ENCODE measurements at regions not wholly inside any gene's neighbourhood (a gene's known extent, or its start where the extent isn't known, plus 50 kb on each side); places are given as distances from the start of the nearest gene placed in this dataset.
"Not testable (repeated sequence)": the region's sequence is repeated elsewhere in the genome, so short reads cannot be mapped to it uniquely, and the experiment has no call there.

DNA sequence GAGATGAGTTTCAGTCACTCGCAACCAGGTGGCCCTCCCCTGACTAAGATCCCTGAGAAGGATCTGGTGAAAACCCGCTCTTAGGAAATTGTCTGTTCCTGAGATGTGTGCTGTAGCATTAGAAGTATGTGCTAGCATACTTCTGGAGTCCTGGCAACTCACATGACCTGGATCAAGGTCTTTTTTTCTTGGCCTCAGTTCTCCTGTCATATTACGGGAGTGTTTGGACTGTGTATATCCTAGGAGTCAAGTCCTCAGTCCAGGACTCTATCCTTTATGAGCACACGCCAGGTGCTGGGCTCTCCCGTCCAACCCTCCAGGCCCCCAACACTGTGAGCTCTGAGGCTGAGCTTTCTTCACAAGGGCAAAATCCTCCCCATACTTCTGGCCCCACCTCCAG lies 156.4 kb downstream of the UQCRFS1 start:
- DNase-seq (ENCODE audit: low read depth in 1 of 2, low spot score in 1 of 2), result no peak

DNA sequence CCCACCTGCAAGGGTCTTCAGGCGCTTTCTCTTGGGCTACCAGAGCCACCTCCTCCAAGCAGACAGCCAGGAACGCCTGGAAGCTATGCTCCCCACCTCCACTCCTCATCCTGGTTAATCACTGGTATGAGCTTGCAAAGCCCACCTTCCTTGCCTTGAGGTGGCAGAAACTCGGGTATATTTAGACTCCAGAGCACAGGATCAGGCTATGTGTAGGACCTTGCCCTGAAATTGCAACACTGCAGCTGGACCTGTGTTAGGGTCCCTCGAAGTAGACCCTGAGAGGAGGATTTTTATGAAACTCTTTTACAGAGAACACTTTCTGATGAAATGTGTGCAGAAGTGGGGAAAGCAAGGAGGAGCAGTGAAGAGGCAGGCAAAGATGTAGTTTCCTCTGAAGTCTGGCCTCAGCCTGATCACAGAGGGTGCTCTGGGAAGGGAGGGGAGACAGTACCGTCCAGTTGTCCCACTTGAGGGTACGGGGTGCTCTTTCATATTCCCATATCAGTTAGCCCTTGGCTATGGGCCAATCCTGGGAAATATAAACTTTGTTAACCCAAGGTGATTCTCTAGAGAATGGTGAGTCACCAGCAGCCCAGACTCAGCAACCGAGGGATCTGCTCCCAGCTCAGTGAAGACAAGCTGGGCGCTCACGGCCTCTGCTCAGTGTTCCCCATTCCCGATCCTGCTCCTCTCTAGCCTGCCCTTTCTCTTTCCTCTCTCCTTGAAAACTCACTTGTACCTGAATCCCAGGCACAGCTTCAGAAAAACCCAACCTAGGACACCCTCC lies 157.9 kb downstream of the UQCRFS1 start:
- DNase-seq (ENCODE audit: low read depth in 1 of 2, low spot score in 1 of 2), result no peak

DNA sequence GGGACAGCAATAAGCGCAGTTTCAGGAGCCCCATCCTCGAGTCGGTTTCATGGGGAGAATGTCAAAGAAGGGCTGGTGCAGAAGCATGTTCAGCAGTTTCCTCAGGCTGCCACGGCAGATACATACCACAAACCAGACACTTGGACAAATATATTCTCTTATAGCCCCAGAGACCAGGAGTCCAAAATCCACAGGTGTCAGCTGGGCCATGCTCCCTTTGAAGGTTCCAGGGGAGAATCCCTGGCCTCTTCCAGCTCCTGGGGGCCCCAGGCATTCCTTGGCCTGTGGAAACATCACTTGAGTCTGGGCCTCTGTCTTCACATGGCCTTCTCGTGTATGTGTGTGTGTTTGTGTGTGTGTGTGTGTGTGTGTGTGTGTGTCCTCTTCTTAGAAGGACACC lies 164.1 kb downstream of the UQCRFS1 start:
- DNase-seq (ENCODE audit: low read depth in 1 of 2, low spot score in 1 of 2), result no peak

DNA sequence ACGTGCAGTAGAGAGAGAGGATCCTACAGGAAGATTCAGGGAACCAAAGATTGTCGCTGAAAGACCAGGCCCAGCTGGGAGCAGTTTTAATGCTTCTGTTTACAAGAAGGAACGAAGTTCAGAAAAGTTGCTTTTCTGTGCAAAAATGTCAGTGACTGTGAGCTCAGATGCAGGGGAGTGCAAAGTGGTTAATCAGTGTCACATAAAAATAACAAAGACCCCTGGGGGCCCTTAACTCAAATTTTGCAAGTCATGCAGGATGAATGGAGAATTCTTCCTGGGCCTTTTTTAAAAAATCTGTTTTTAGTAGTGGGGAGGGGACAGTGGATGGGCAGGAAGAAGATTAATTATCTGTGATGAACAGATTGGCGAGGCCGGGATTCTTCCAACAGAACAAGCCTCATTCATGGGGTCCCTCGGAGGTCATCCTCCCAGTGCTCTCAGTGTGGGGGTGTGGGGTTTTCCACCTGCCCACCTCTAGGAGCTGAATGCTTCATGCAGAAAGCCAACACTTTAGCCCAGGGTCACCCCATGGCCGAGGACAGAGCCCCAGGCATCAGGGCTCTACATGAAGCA lies 167.2 kb downstream of the UQCRFS1 start:
- DNase-seq (ENCODE audit: low read depth in 1 of 2, low spot score in 1 of 2), result no peak

DNA sequence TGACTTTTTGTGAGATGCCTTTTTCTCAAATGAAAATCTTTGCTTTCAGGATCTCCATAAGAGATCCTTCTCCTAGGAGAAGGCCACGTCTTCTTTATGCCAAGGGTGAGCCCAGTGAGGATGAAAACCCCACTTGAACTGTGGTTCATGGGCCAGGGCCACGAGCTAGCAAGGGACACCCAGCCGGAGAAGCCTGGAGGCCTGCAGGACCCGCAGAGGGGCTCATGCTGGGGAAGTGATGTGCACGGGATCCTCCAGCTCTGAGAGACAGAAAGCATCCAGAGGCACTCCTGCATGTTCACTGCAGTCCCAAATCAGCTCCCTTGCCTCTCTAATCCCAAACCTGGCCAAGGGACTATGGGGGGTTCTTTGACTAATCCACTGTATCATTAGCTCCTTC lies 168.9 kb downstream of the UQCRFS1 start:
- no peak for DNase-seq (ENCODE audit: low read depth in 1 of 2, low spot score in 1 of 2)

DNA sequence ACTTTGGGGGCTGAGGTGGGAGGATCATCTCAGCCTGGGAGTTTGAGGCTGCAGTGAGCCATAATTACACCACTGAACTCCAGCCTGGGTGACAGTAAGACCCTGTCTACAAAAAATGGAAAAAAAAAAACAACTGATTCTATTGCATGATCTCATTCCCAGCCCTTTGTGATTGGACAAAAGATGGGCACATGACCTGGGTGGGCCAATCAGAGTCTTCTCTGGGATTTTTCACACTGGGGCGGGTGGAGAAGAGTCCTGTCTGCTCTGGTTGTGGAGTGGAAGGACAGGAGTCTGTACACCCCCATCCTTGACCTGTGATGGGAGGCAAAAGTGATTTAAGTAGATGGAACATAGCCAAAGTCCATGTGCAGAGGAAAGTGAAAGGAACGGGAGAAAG lies 170.5 kb downstream of the UQCRFS1 start:
- DNase-seq (ENCODE audit: low read depth in 1 of 2, low spot score in 1 of 2), result no peak

DNA sequence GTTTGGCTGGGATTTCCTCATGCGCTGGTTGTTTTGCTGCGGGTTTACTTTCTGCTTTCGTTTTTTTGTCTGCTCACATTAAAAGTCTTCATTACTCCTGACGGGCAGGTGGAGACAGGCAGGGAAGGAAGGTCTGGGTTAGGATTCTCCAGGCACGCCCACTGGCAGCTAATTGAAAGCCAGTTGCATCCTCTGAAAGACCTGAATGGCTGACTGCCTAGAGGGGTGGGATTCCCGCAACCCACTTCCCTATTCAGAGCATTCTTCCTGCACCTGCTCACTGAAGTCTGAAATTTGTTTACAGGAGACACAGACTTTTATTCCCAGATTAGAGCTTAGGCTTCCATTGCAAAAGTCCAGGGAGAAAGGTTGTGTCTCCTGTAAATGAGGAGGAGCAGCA lies 172.0 kb downstream of the UQCRFS1 start:
- DNase-seq (ENCODE audit: low read depth in 1 of 2, low spot score in 1 of 2), result no peak

DNA sequence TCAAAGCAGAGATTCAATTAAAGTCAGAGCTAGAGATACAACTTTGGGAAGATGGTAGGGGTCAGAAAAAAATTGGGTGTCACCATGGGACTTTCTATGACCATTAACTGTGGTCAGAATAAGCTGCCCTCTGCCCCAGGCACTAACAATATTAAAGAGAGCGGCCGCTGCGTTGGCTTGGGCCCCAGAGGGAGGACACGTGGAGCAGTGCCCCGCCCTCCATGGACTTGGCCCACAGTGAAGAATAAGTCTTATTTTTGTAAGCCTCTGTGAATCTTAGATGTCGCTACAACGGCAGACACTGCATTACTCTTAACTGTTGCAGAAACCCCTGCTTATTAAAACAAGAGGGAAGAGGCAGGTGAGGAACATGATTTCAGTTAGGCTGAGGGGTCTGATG lies 172.7 kb downstream of the UQCRFS1 start:
- DNase-seq (ENCODE audit: low read depth in 1 of 2, low spot score in 1 of 2), result no peak

DNA sequence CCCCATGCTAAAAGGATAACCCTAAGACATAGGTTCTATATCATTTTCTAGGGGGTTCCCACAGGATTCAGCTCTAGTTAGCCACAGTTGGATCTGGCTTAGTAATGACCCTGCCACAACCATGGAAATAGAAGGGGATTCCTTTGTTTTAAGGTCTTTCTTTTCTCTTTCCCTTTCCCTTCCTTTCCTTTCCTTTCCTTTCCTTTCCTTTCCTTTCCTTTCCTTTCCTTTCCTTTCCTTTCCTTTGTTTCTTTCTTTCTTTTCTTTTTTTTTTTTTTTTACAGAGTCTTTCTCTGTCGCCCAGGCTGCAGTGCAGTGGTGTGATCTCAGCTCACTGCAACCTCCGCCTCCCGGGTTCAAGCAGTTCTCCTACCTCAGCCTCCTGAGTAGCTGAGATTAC lies 173.9 kb downstream of the UQCRFS1 start:
- DNase-seq (ENCODE audit: low read depth in 1 of 2, low spot score in 1 of 2), result not testable (repeated sequence)

DNA sequence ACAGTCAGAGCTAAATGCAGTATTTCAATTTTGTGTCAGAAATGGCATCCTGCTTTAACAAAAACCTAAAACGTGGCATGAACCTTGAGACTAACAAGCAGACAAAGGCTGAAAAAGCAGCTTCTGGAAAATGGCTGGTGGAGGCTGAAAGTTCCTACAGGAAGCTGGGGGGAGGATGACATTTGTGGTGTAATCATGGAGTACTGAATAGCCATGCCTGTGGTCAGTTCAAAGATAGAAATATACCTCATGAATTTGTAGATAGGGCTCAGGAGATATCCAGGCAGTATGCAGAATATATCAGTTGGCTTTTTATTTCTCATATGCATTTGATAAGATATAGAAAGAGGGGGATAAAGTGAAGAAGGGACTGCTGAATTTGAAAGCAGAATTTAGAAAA lies 181.7 kb downstream of the UQCRFS1 start:
- no peak for DNase-seq (ENCODE audit: low read depth in 1 of 2, low spot score in 1 of 2)

DNA sequence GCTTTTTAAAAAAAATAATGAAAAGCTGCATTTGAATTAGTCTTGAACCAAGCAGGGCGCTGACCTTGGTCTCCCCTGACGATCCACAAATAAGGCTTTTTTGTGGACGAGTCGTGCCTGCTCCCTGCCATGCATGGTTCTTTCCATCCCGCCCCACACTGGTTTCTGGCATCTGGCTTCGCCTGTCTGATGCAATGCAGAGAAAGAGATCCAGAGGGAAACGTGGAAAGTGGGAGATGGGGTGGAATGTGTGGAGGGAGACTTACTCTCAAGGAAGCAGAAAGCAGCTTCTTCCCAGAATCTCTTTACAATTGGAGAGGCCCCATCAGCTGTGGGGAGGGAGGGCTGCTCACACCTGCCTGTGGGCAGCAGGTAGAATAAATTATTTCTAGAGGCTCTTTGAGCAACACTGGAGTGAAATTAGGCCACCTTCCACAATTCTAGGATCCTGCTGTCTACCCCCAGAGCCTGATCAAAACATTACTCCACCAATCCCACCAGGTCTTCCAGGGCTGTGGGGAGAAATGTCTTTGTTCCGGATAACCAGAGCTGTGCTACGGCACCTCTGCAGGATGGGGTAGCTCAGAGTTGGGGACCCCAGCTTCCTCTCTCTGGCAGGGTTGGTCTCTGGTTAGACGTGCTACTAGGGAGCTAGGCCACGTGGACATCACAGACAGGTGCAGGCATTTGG lies 183.5 kb downstream of the UQCRFS1 start:
- no peak for DNase-seq (ENCODE audit: low read depth in 1 of 2, low spot score in 1 of 2)

DNA sequence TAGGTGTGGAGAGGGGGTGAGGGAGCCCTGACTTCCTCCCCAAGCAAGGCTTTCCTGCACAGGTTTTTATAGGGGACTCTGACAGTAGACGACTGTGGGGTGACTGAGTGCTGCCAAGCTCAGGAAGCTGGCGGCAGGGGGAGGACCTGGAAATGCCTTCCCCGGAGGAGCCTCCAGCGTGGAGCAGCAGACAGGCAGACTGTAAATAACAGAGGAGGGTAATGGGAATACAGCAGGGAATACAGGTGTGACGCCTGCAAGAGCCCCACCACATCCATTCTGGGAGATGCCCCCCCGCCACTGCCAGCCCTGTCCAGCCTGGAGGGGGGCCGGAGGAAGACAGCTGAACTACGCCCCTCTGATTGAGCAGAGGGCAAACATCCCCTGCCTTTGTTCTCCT lies 190.4 kb downstream of the UQCRFS1 start:
- DNase-seq (ENCODE audit: low read depth in 1 of 2, low spot score in 1 of 2), result no peak

DNA sequence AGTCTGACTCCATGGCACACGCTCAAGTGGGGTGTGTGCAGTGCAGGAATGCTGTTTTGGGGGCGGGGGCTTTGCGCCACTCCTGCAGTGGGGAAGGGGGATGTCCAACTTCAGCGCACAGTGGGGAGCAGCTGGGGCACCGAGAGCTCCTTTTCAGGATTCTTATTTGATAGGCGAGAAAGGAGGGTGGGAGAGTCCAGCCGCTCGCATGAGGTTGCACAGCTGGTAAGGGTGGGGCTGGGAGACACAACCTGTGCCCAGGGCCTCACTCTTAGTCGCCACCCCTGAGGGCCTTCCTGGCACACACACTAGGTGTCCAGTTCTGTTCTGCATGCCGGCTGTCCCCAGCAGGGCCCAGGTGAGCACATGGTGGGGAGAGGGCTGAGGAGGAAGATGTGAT lies 190.8 kb downstream of the UQCRFS1 start:
- DNase-seq (ENCODE audit: low read depth in 1 of 2, low spot score in 1 of 2), result no peak

DNA sequence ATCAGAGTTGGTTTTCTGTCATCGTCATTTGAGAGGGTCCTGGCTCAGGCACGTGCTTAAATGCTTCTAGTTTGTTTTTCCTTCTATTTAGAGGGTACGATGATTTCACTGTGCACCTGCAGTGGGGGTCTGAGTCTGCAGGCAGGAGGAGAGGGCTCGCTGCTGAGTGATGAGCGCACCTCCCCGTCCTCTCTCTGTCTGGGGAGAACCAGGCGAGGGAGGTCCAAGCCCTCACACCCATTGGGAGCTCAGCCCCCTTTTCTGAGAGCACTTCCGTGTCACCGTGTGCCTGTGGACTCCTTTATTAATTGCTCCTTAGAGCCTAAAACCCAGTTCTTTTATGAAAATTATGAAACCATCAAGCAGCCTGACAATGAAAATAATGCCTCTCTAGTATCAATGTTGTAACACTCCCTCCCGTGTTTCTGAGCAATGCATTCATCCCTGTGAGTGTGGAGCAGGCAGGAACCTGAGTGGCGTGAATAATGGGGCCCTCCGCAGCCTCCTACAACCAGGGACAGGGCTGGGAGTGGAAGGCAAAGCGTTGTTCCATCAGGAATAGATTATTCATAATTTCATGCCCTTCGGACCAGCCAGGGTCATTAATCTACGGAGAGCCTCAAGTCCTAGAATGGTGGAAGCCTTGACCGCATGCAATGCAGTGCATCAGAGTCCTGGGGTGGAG lies 191.6 kb downstream of the UQCRFS1 start:
- DNase-seq (ENCODE audit: low read depth in 1 of 2, low spot score in 1 of 2), result no peak

DNA sequence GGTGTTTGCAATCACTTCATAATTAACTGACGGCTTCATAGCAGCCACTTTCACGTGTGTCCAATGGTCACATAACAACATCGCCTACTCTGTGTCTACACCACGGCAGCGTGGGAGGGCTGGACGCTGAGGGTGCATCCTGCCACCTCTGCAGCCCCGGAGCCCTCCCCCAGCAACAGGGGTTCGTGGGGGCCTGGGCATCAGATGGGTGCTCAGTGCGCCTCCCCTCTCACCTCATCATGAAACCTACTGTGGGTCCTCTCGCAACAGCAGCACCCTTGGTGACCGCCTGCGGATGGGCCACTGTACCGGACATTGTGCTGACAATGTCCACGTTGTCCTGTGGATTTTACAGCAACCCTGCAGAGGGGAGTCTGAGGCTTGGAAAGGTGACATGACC lies 193.5 kb downstream of the UQCRFS1 start:
- no peak for DNase-seq (ENCODE audit: low read depth in 1 of 2, low spot score in 1 of 2)

DNA sequence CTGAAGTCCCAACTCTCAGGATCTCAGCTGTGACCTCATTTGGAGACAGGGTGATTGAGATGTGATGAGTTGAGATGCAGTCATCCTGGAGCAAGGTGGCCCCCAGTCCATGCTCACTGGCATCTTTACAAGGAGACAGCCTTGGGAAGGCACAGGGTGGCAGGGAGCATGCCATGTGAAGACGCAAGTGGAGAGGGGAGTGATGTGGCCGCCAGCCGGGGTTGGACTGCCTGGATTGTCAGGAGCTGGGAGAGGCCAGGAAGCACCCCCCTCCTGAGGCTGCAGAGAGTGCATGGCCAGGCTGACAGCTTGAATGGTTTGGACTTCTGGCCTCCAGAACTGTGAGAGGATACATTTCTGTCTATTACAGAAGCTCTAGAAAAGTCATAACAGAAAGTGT lies 194.4 kb downstream of the UQCRFS1 start:
- no peak for DNase-seq (ENCODE audit: low read depth in 1 of 2, low spot score in 1 of 2)

DNA sequence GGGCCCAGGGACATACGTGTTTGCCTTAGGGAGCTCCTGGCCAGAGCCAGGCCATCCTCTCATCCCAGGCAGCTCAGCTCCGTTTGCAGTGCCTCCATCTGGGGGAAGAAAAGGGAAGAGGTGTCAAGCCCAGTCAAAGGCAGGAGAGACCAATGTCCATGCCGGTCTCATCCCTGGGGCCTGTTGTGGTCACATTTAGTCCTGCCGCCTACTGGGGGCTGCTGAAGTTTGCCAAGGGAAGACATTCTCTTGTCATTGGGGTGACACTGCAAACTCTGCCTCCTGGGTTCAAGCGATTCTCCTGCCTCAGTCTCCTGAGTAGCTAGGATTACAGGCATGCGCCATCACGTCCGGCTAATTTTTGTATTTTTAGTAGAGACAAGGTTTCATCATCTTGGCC lies 195.2 kb downstream of the UQCRFS1 start:
- no peak for DNase-seq (ENCODE audit: low read depth in 1 of 2, low spot score in 1 of 2)

DNA sequence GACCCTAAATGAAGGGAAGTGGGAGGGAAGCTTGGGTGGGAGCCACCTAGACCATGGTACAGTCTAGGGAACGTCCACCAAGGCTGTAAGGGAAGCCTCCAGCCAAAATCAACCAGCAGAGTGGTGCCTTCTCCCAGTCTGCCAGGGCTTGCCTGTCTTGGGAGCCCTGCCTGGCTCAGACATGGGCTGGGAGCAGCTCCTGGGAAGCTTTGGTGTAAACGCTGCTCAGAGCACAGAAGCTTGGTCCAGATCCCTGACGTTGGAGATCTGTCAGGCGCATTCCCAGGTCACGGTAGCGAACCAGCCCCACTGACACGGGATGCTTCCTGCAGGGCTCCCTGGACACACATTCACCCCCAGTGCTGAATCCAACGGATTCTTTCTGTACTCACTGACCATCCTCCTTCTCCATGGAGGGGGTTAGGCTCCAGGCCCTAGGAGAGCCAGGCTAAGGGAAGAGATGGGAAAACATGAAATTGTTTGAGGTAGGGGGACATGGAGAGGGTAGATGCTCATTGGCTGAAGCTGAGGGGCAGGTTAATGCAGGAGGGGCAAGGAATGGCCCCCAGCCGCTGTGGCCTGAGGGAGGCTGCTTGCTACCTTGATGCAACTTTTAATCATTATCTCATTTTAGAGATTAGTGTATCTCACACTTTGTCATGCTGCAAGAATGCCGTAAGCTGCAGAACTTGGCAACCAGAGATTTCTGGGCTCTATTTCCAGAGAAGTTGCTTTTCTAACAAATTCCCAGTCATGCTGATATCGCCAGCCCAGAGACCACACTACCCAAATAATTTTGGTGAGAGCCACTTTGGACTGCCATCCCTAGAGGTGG lies 195.8 kb downstream of the UQCRFS1 start:
- no peak for DNase-seq (ENCODE audit: low read depth in 1 of 2, low spot score in 1 of 2)

DNA sequence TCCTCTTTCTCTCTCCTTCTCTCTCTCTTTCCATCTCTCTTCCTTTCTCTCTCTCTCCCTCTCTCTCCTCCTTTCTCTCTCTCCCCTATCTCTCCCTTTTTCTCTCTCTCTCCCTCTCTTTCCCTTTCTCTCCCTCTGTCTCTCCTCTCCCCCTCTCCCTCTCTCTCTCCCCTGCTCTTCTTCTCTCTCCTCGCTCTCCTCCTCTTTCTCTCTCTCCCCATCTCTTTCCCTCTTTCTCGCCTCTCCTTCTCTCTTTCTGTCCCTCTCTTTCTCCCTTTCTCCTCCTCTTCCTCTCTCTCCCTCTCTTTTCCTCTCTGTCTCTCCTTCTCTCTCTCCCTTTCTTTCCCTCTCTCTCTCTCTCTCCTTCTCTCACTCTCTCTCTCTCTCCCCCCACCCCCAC lies 196.6 kb downstream of the UQCRFS1 start:
- DNase-seq (ENCODE audit: low read depth in 1 of 2, low spot score in 1 of 2), result no peak

DNA sequence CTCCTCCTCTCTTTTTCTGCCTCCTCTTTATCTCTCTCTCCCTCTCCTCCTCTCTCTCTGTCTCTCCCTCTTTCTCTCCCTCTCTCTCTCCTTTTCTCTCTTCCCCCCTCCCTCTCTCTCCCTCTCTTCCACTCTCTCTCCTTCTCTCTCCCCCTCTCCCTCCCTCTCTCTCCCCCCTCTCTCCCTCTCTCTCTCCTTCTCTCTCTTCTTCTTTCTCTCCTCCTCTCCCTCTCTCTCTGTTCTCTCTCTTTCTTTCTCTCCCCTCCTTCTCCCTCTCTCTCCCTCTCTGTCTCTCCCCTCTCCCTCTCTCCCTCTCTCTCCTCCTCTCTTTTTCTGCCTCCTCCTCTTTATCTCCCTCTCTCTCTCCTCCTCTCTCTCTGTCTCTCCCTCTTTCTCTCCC lies 197.4 kb downstream of the UQCRFS1 start:
- DNase-seq (ENCODE audit: low read depth in 1 of 2, low spot score in 1 of 2), result no peak

DNA sequence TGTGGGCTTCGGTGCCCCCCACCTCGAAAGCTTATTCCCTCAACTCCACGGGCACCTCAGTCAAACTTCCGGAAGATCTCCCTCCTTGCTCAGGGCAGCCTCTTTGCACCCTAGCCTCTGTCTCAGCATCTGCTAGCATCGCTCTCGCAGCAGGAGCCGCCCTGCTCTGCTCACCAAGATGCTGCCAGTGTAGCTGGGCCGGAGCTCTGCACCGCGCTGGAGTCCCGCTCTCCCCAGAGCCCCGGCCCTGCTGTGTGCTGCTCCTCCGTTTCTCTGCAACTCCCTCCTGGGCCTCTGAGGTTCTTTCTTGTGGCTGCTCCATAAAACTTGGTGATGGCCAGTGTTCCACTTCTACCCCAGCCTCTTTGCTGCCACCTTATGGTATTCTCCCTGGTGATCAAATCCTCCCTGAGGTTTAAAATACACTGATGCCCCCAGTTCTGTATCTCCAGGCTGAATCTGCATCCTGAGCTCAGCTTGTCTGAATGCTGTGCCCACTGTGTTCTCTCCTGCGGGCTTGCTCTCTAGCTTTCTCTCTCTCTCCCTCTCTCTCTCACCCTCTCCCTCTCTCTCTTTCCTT lies 198.0 kb downstream of the UQCRFS1 start:
- DNase-seq (ENCODE audit: low read depth in 1 of 2, low spot score in 1 of 2), result no peak
